ENCODE measurements at regions not wholly inside any gene's neighbourhood (a gene's known extent, or its start where the extent isn't known, plus 50 kb on each side); places are given as distances from the start of the nearest gene placed in this dataset.
"Not testable (repeated sequence)": the region's sequence is repeated elsewhere in the genome, so short reads cannot be mapped to it uniquely, and the experiment has no call there.

DNA sequence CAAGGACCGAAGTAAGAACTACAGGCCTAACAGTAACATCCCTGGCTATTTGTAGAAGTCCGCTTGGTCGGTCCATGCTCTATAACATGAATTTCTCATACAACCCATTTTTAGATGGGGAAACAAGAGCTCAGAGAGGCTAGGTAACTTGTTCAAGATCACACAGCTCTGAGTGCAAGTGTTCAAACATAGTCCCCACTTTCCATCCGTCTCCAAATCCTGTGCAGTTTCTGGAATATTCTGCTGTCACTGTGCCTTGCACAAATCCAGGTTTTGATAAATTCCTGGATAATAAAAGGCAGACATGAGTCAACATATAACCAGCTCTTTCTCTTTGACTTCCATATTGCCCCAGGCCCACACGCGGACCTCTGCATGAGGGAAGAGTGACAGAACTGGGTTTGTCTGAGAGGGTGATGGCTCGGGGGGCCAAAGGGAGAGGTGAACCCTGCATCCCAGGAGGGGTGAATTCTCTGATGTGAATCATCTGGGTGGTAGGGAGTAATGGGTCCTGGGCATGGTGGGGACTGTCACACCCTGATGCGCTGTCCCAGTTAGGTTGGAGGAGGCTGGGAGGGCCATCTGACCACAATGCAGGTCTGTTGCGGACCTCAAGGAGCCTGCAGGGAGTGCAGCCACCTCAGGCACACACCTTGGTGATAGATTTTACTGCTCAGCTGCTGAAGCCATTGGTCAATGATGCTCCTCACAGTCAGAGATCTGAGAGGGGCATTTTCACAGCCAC lies 162.2 kb downstream of the SMAD6 start:
- no peak for DNase-seq (ENCODE audit: low read depth in 1 of 2, low spot score in 1 of 2)

DNA sequence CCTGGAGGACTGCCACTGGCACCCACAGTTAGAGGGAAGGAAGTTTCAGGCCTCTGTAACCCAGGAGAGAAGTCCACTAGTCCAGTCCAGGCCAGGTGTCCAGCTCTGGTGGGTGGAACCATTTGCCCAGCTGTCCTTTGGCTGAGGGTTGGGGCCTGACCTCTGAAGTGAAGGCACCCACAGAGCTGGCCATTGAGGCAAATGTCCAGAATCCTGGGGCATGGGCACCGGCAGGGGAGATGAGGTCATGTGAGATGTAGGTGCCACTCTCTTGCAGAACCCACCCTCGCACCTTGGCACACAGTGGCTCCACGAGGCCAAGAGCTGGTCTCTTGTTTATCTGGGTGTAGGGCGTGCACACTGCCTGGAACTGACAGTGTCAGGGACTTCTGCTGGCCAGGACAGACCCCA lies 162.8 kb downstream of the SMAD6 start:
- no peak for DNase-seq (ENCODE audit: low read depth in 1 of 2, low spot score in 1 of 2)

GRCh38 chr15:66865622-66866611 lies 163.9 kb downstream of the SMAD6 start:
- no peak for DNase-seq (ENCODE audit: low read depth in 1 of 2, low spot score in 1 of 2)

GRCh38 chr15:66866656-66867055 lies 164.6 kb downstream of the SMAD6 start:
- DNase-seq (ENCODE audit: low read depth in 1 of 2, low spot score in 1 of 2) = no peak

GRCh38 chr15:66868918-66869317 lies 166.9 kb downstream of the SMAD6 start:
- no peak for DNase-seq (ENCODE audit: low read depth in 1 of 2, low spot score in 1 of 2)

GRCh38 chr15:66870880-66871388 lies 168.9 kb downstream of the SMAD6 start:
- DNase-seq (ENCODE audit: low read depth in 1 of 2, low spot score in 1 of 2) = no peak

GRCh38 chr15:66872405-66872804 lies 170.4 kb downstream of the SMAD6 start:
- no peak for DNase-seq (ENCODE audit: low read depth in 1 of 2, low spot score in 1 of 2)

DNA sequence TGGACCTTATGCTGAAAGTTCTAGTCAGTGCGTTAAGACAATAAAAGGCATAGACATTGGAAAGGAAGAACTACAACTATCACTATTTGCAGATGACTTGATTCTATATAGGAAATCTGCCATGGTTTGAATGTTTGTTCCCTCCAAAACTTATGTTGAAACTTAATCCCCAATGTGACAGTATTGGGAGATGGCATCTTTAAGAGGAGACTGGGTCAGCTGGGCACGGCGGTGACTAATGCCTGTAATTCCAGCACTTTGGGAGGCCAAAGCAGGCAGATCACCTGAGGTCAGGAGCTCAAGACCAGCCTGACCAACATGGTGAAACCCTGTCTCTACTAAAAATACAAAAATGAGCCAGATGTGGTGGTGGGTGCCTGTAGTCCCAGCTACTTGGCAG lies 171.3 kb downstream of the SMAD6 start:
- not testable (repeated sequence) for DNase-seq (ENCODE audit: low read depth in 1 of 2, low spot score in 1 of 2)

- no peak for DNase-seq (ENCODE audit: low read depth in 1 of 2, low spot score in 1 of 2)
Measured at GRCh38 chr15:66873856-66874255, 171.8 kb downstream of the SMAD6 start.

- no peak for DNase-seq (ENCODE audit: low read depth in 1 of 2, low spot score in 1 of 2)
Measured at GRCh38 chr15:66875588-66876420, 173.8 kb downstream of the SMAD6 start.

GRCh38 chr15:66876421-66876730 lies 174.3 kb downstream of the SMAD6 start:
- no peak for DNase-seq (ENCODE audit: low read depth in 1 of 2, low spot score in 1 of 2)

- DNase-seq (ENCODE audit: low read depth in 1 of 2, low spot score in 1 of 2) = no peak
Measured at GRCh38 chr15:66876731-66877476, 174.9 kb downstream of the SMAD6 start.

GRCh38 chr15:66877477-66878271 lies 175.6 kb downstream of the SMAD6 start:
- no peak for DNase-seq (ENCODE audit: low read depth in 1 of 2, low spot score in 1 of 2)

- DNase-seq (ENCODE audit: low read depth in 1 of 2, low spot score in 1 of 2) = no peak
Measured at GRCh38 chr15:66878761-66879160, 176.7 kb downstream of the SMAD6 start.

DNA sequence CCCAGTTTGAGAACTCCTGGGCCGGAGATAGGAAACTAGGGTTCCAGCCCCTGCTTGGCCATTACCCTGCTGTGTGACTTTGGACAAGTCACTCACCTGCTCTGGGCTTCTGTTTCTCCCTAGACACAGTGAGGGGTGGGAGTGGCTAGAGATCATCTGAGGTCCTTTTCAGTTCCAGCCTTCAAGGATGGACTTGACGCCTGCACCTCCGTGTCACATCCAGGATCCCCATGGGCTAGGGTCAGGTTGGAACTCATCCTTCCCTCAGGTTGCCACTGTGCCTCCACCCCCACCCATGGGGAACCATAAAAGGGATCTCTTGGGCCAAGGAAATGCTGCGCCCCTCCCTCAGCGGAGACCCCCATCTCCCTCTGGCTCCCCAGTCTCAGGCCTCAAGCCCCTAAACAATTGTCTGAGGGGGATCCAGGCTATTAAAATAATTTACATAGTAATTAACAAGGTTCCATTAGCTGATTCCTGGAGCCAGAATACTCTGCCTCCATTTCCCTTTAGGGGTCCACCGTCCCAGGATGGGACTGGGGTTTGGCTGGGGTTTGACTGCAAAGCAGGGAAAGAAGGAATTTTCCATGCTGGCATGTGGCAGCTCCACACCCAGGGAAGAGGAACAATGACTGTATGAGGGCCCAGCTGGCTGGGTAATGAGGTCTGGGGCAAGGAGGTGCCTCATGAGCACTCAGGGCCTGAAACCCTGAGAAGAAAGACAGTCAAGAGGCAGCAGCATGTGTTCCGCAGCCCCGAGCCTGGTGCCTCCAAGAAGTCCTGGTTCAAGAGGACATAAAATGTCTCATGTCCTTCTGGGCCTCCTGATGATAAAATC lies 177.7 kb downstream of the SMAD6 start:
- DNase-seq (ENCODE audit: low read depth in 1 of 2, low spot score in 1 of 2) = no peak

DNA sequence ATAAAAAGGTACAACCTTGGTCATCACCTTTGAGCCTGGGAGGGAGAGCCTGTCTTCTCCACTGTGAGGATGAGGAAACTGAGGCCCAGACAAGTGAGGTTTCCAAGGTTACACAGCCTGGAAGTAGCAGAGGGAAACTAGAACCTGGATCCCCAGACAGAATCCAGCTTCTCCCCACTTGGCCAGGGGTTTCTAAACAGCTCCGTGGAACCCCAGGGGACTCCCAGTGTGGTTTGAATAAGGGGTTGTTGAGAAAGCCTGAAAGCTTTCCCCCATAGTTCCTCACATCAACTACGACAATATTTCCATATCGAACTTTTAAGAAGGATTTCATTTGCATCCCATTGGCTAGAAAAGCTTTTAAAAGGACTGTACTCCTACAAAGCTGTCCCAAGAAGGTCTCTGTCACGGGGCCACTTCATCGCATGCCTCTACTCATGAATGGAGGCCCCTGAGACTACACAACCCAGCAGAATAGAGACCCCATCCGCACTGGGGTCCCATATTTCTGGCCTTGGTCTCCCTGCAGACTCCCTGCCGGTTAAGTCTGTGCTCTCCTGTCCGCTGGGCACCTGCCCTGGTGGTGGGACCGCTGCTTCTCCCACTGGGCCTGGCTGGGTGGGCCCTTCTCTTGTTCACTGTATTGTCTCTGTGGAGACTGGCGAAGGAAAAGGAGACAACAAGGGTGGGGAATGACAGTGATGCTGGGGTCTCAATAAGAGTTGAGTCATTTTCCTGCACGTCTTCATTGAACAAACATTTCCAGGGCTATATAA lies 178.5 kb downstream of the SMAD6 start:
- no peak for DNase-seq (ENCODE audit: low read depth in 1 of 2, low spot score in 1 of 2)

DNA sequence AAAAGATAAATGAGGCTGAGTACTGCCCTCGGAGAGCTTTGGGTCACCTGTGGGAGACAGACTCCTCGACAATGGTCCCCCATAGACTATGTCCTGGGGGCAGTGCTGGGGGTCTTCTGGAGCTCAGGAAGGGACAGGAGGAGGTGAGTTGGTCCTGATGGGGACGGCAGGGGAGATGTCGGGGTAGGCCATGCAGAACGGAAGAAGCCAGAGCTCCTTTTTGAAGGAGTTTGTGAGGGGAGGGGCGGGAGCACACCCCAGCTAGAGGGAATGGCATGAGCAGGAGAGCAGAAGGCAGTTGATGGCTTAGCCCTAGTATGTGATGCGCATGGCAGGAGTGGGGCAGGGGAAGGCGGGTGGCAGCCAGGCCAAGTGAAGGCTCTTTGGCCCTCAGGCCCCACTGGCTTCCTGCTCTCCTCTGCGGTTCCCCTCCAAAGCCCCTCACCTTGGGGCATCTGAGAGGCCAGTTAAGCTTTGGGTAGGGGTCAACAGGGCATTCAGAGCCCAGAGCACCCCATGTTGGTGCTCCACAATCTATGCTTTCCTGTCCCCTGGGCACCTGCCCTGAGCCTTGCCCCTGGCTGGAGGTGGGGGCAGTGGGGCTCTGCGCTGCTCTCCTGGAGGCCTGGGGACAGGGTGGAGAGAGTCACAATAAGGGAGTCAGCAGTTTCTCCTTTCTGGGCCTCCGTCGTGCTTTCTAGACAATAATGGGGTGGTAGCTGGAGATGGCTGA lies 179.3 kb downstream of the SMAD6 start:
- no peak for DNase-seq (ENCODE audit: low read depth in 1 of 2, low spot score in 1 of 2)
